Neural progenitor cell (in vitro differentiated cells): ENCODE measurements at regions not wholly inside any gene's neighbourhood (a gene's known extent, or its start where the extent isn't known, plus 50 kb on each side); places are given as distances from the start of the nearest gene placed in this dataset.

Experiments
- CTCF ChIP-seq: fragments of 200-600 bp; sonication (generic); IDR thresholded peaks from 2 replicates; pipeline ENCODE4 v1.5.1; 2017; ENCODE audit warnings: antibody characterized with exemption, mild to moderate bottlenecking
- EZH2 ChIP-seq: fragments of 200-600 bp; sonication (generic); IDR thresholded peaks from 2 replicates; pipeline ENCODE4 v1.6.1; 2017; ENCODE audit warnings: antibody characterized with exemption, mild to moderate bottlenecking, moderate library complexity

DNA sequence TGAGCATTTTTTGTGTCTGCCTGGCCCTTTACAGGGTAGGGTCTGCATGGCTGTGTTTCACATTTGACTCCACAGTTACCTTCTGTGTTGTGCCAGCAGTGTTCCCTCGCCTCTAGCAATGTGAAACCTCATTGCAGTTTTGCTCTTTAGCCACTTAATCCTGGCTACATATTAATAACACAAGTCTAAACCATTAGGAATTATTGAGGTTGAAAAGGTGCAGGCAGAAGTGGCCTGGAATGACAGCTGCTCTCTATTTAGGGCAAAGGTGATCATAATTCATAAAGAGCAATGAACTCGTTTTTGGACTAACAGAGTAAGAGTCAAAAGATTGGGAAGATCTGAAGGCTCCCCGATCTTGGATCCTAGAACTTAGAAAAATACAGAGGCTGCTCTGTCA is 176.7 kb upstream of the RAD23B start:
- TF ChIP-seq CTCF (no peak), EZH2 (no peak)
